ENCODE measurements at regions not wholly inside any gene's neighbourhood (a gene's known extent, or its start where the extent isn't known, plus 50 kb on each side); places are given as distances from the start of the nearest gene placed in this dataset.

GRCh38 chr7:8982338-8982992, 549.1 kb downstream of the NXPH1 start:
- H3K14ac ChIP-seq (replicated peaks; ENCODE audit: low read depth, low read length) = no peak overlapping the region
- ChIA-PET CTCF (no interaction called here), POLR2A (ENCODE audit: unreplicated experiment) (no interaction called here)
- H4K8ac ChIP-seq (ENCODE audit: low read depth in 2 of 2, low read length in 2 of 2) = no peak overlapping the region
- no peak overlapping the region for H3K18ac ChIP-seq (ENCODE audit: low read depth, low read length)
- H2AK9ac ChIP-seq (replicated peaks; ENCODE audit: low read depth, low read length, poor library complexity) = no peak overlapping the region
- WGBS, 2 experiments (ENCODE audit: extremely low coverage in 2 of 2, insufficient read length in 1 of 2) = no CpG with 5 or more reads among the region's 2 CpGs
- in situ Hi-C loops (cut with MboI; ENCODE audit: low sequenced_read_pairs) (no loop called here), dilution Hi-C loops (cut with HindIII; ENCODE audit: low sequenced_read_pairs, unreplicated experiment) (no loop called here), intact Hi-C loops (cut with micrococcal nuclease) (no loop called here)
- no peaks in the 10 kb centered on the region for H3K4me1 ChIP-seq (ENCODE audit: control insufficient read depth, insufficient read depth, low read length)
- no peak overlapping the region for H3K9ac ChIP-seq (ENCODE audit: low read depth, low read length)
- no peak overlapping the region for H3K4me3 ChIP-seq (ENCODE audit: insufficient read depth, low read depth, low read length)
- no peak for ATAC-seq (ENCODE audit: low read depth)
- H3K56ac ChIP-seq (ENCODE audit: extremely low read depth, insufficient read depth, low read length) = no peak overlapping the region
- H3K9me3 ChIP-seq (ENCODE audit: control insufficient read depth, insufficient read depth, low read length) = peaks cover 6% of the 10 kb centered on the region
- no peak overlapping the region for H2AFZ ChIP-seq (replicated peaks; ENCODE audit: low read length, poor library complexity)
- no peak overlapping the region for H3K4me2 ChIP-seq (ENCODE audit: low read depth, low read length)
- no peak overlapping the region for H2BK15ac ChIP-seq (ENCODE audit: low read depth, low read length)
- no peaks in the 10 kb centered on the region for H3K36me3 ChIP-seq (ENCODE audit: control insufficient read depth, insufficient read depth, low read length)
- H3K27me3 ChIP-seq (ENCODE audit: control insufficient read depth, insufficient read depth, low read length) = no peaks in the 10 kb centered on the region
- H4K91ac ChIP-seq (ENCODE audit: insufficient read depth, low read depth, low read length) = no peak overlapping the region
- BruUV-seq (replicated peaks) = no TSS peak
- no peak overlapping the region for H3K23ac ChIP-seq (ENCODE audit: low read depth, low read length)
- H2AK5ac ChIP-seq (ENCODE audit: low read depth, low read length) = no peak overlapping the region
- H3K27ac ChIP-seq (ENCODE audit: insufficient read depth, low read length) = no peak overlapping the region
- H3K4ac ChIP-seq (ENCODE audit: low read depth, low read length) = no peak overlapping the region
- no peak overlapping the region for H2BK20ac ChIP-seq (ENCODE audit: low read depth, low read length)
- H3K79me1 ChIP-seq (ENCODE audit: low read depth in 1 of 2, low read length in 2 of 2) = no peaks in the 10 kb centered on the region
- no peak overlapping the region for H2BK120ac ChIP-seq (ENCODE audit: low read depth, low read length)
- DNase-seq = no peak
- TF ChIP-seq CEBPB (IDR thresholded peaks at IDR 0.05; ENCODE audit: low read depth, low read length) (no peak), USF2 (IDR thresholded peaks at IDR 0.05; ENCODE audit: low read depth, low read length) (no peak), MAZ (IDR thresholded peaks at IDR 0.05; ENCODE audit: borderline replicate concordance, low read depth, low read length) (no peak), FOS (IDR thresholded peaks at IDR 0.05; ENCODE audit: low read depth, low read length) (no peak), BHLHE40 (IDR thresholded peaks at IDR 0.05; ENCODE audit: low read depth, low read length) (no peak), POLR2A (IDR thresholded peaks at IDR 0.05; ENCODE audit: low read depth, low read length) (no peak), CHD1 (IDR thresholded peaks at IDR 0.05; ENCODE audit: low read depth, low read length) (no peak), RFX5 (IDR thresholded peaks at IDR 0.05; ENCODE audit: low read depth, low read length) (no peak), SMC3 (IDR thresholded peaks at IDR 0.05; ENCODE audit: low read depth, low read length) (no peak)
- H4K20me1 ChIP-seq (ENCODE audit: insufficient read depth, low read length) = no peaks in the 10 kb centered on the region
- no peak overlapping the region for H4K5ac ChIP-seq (ENCODE audit: low read depth, low read length)
- H3K9me1 ChIP-seq (ENCODE audit: insufficient read depth, low read length) = no peaks in the 10 kb centered on the region
- no peak overlapping the region for H2BK5ac ChIP-seq (ENCODE audit: low read depth, low read length, poor library complexity, severe bottlenecking)

All from IMR-90 (cell line).